HG02642 (cell line): ENCODE measurements at regions not wholly inside any gene's neighbourhood (a gene's known extent, or its start where the extent isn't known, plus 50 kb on each side); places are given as distances from the start of the nearest gene placed in this dataset.
"Not testable (repeated sequence)": the region's sequence is repeated elsewhere in the genome, so short reads cannot be mapped to it uniquely, and the experiment has no call there.

Source experiments
- ATAC-seq: cut with Tn5 transposase; IDR thresholded peaks from one replicate; pipeline ENCODE4 v1.9.1; 2021; ENCODE audit warnings: mild to moderate bottlenecking; ENCODE audit not compliant: unreplicated experiment, poor library complexity

DNA sequence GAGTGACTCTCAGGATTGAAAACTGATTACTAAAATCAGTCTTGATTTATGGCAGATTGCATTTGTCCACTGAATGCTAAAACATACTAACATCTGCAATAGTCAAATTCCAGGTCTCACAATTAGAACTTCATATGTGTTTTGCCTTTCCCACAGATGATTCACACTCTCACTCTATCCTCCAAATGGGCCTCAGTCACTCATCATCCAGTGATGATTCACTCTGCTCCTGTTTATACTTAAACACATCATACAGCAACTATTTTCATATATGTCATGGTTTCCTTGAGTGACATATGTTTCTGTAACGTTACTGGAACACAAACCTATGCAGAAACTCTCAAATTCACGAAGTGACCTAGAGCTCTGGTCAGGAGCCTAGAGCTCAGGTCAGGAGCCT is 512.9 kb downstream of the HINT1 start:
- ATAC-seq = no peak

GRCh38 chr5:130651440-130651839 is 513.6 kb downstream of the HINT1 start:
- no peak for ATAC-seq

DNA sequence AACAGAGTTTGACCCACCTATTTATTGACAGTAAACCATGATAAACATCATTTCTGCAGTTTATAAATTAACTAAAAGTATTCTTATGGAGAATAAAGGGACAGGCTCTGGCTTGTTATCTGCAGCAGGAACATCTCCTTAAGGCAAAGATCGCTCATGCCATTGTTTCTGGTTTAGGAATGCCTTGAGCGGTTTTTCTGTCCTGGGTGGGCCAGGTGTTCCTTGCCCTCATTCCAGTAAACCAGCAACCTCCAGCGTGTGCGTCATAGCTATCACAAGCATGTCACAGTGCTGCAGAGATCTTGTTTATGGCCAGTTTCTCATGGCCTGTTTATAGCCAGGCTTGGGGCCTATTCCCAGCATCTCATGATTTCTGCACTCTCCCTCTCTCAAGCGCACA is 521.7 kb downstream of the HINT1 start:
- no peak for ATAC-seq

- no peak for ATAC-seq
Observed at GRCh38 chr5:130642461-130642860, 522.6 kb downstream of the HINT1 start.

DNA sequence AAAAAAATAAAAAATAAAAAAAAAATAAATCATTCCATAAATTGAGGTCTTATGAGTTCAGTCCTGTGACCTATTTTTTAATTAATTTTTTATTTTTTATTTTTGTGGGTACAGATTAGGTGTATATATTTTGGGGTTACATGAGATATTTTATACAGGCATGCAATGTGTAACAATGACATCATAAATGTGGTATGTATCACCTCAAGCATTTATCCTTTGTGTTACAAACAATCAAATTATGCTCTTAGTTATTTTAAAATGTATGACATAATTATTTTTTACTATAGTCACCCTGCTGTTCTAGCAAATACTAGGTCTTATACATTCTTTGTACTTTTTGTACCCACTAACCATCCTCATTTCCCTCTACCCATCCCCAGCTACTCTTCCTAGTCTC is 537.9 kb downstream of the HINT1 start:
- no peak for ATAC-seq

GRCh38 chr5:130624805-130625204 is 540.3 kb downstream of the HINT1 start:
- ATAC-seq = no peak

- ATAC-seq = no peak
Observed at GRCh38 chr5:130616161-130616560, 548.9 kb downstream of the HINT1 start.

DNA sequence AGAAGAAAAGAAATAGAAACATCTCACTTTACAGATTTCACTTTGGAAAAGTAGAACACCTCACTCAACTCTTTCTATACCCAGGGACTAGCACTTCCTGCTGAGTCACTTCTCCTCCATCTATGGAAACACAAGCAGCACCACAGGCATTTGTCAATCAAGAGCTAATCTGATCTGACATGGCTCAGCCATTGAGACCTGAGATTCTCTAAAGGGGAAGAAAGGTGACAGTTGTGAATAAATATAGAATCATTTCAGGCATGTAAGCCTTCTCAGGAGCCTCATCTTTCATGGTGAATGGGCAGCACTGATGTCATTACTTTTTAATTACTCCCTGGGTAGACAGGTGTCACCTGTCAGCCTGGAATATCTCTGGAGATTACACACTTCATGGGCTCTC is 559.8 kb downstream of the HINT1 start:
- no peak for ATAC-seq

- not testable (repeated sequence) for ATAC-seq
Observed at GRCh38 chr5:130596647-130597046, 568.4 kb downstream of the HINT1 start.

- no peak for ATAC-seq
Observed at GRCh38 chr5:130580264-130580663, 584.8 kb downstream of the HINT1 start.

- no peak for ATAC-seq
Observed at GRCh38 chr5:130578354-130578753, 586.7 kb downstream of the HINT1 start.

- ATAC-seq = no peak
Observed at GRCh38 chr5:130571076-130571475, 594.0 kb downstream of the HINT1 start.

DNA sequence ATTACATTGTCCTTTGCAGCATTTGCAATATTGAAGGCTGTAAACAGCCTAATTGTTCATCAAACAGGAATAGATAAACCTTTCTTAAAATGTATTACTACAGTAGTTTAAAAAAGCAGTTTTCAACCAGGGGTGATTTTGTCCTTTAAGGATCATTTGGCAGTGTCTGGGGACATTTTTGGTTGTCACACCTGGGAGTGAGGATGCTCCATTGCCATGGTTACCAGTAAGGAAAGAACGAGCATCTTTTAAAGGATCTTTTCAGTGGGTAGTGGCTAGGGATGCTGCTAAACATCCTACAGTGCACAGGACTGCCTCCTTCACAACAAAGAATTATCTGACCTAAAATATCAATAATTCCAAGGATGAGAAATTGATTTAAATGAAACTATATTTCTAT is 596.3 kb downstream of the HINT1 start:
- no peak for ATAC-seq

GRCh38 chr5:130555429-130555828 is 609.6 kb downstream of the HINT1 start:
- no peak for ATAC-seq

DNA sequence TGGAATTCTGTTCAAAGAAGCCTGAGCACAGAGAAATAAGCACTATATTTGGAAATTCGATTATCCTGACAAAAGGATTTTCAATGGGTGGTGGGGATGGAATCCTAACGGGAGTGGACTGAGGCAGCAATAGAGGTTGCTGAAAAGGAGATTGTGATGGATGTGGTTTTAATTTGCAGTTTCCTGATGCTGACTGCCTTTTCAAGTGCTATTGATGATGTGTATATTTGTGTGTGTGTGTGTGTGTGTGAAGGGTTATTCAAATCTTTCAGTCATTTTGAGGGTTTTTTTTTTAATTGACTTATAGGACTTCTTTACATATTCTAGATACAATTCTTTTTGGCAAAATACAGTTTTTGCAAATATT is 614.5 kb downstream of the HINT1 start:
- ATAC-seq = no peak

GRCh38 chr5:130549884-130550561 is 615.0 kb downstream of the HINT1 start:
- no peak for ATAC-seq

DNA sequence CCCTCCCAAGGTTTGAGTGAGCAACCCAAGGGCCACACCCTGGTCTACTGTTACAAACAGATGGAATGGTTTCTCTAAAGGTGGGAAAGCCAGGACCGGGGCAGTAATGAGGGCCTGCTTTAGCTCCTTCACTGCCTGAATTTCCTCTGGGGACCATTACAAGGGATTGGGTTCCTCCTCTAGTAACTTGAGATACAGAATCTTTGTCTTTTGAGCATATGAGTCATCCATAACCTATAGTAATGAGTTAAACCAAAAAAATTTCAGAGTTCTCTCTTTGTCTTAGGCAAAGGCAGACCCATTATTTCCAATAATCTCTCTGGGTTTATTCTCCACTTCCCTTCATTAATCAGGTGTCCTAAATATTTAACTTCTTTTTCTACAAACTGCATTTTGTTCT is 618.8 kb downstream of the HINT1 start:
- ATAC-seq = no peak

DNA sequence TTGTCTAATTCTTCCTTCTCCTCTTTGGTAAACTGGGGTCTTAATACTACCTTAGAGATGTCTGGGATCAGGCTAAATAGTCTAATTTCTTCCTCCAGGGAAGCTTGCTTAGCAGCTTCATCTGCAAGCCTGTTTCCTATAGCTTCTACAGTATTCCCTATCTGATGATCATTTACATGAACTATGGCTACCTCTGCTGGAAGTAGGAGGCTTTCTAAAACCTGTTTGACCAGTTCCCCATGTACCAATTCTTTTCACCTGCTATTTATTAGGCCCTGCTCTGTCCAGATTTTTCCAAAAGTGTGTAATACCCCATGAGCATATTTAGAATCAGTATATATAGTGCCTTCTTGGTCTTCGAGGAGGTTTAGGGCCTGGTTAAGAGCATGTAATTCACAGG is 619.8 kb downstream of the HINT1 start:
- no peak for ATAC-seq

GRCh38 chr5:130541617-130542221 is 623.3 kb downstream of the HINT1 start:
- ATAC-seq = no peak

GRCh38 chr5:130536691-130537090 is 628.4 kb downstream of the HINT1 start:
- ATAC-seq = no peak

DNA sequence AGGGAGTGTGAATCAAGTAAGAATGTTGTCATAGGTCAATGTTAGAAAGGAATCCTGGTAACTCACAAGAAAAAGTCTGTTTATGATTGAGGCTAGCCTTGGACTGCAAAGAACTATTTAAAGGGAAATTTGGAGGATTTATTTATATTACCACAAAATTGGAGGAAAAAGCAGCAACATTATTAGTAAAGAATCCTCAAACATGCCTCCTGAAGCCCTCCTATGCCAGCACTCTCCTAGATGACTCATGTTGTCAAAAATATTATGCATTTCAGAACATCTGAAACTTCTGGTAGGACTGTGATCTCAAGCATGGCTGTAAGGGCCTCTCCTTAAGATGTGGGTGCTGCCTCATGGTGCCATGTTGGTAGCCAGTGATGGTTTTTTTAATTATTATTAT is 628.5 kb downstream of the CHSY3 start:
- ATAC-seq = no peak
